ENCODE measurements at regions not wholly inside any gene's neighbourhood (a gene's known extent, or its start where the extent isn't known, plus 50 kb on each side); places are given as distances from the start of the nearest gene placed in this dataset.

GRCh38 chr10:129371541-129371940 is 95.5 kb upstream of the MGMT start:
- no peak for DNase-seq (ENCODE audit: extremely low spot score, unreplicated experiment)
- H3K4me3 Mint-ChIP-seq, result no peak overlapping the region
- no peak for TF ChIP-seq CTCF (conservative IDR thresholded peaks at IDR 0.05)

DNA sequence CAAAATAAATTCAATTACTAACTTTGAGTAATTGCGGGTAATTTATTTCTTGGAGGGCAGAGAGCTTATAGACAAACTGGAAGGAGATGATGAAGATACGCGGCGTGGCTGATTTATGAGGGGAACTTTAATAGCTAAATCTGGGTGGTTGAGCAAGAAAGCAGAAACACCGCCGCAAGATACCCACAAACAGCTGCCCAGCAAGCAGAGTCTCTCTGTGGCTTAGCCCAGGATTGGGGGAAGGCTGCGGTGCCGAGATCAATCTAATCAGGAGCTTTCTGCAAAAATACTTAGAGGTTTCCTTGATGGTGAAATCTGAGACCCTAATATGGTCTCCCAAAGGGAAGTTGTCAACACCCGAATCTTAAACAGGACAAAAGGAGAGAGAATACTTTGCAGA is 94.9 kb upstream of the MGMT start:
- Mint-ChIP-seq H3K4me3 (no peak overlapping the region), H3K4me1 (ENCODE audit: unreplicated experiment) (peaks cover 6% of the 10 kb centered on the region), H3K27me3 (peaks cover 18% of the 10 kb centered on the region), H3K27ac (no peak overlapping the region), H3K36me3 (no peaks in the 10 kb centered on the region), H3K9me3 (no peaks in the 10 kb centered on the region)
- no peak for DNase-seq (ENCODE audit: extremely low spot score, unreplicated experiment)
- TF ChIP-seq CTCF (conservative IDR thresholded peaks at IDR 0.05), result no peak

More at GRCh38 chr10:129371541-129371940, 95.5 kb upstream of the MGMT start:
- Mint-ChIP-seq H3K27me3 (peaks cover 18% of the 10 kb centered on the region), H3K9me3 (no peaks in the 10 kb centered on the region), H3K27ac (no peak overlapping the region), H3K4me1 (ENCODE audit: unreplicated experiment) (peaks cover 6% of the 10 kb centered on the region), H3K36me3 (no peaks in the 10 kb centered on the region)

GRCh38 chr10:129373231-129373630 is 93.8 kb upstream of the MGMT start:
- peaks cover 18% of the 10 kb centered on the region for H3K27me3 Mint-ChIP-seq
- H3K9me3 Mint-ChIP-seq, result no peaks in the 10 kb centered on the region
- H3K4me1 Mint-ChIP-seq (ENCODE audit: unreplicated experiment), result peaks cover 6% of the 10 kb centered on the region
- no peaks in the 10 kb centered on the region for H3K36me3 Mint-ChIP-seq
- no peak overlapping the region for H3K27ac Mint-ChIP-seq
- H3K4me3 Mint-ChIP-seq, result no peak overlapping the region
- no peak for TF ChIP-seq CTCF (conservative IDR thresholded peaks at IDR 0.05)
- no peak for DNase-seq (ENCODE audit: extremely low spot score, unreplicated experiment)

- no peak for DNase-seq (ENCODE audit: extremely low spot score, unreplicated experiment)
- Mint-ChIP-seq H3K4me3 (no peak overlapping the region), H3K36me3 (peaks cover 2% of the 10 kb centered on the region), H3K9me3 (no peaks in the 10 kb centered on the region), H3K4me1 (ENCODE audit: unreplicated experiment) (peaks cover 6% of the 10 kb centered on the region), H3K27ac (no peak overlapping the region), H3K27me3 (peaks cover 16% of the 10 kb centered on the region)
- no peak for TF ChIP-seq CTCF (conservative IDR thresholded peaks at IDR 0.05)
These were observed 93.3 kb upstream of the MGMT start for GRCh38 chr10:129373718-129374117.

GRCh38 chr10:129375171-129375570 is 91.9 kb upstream of the MGMT start:
- Mint-ChIP-seq H3K27me3 (peaks cover 11% of the 10 kb centered on the region), H3K4me3 (no peak overlapping the region), H3K4me1 (ENCODE audit: unreplicated experiment) (peaks cover 6% of the 10 kb centered on the region), H3K36me3 (peaks cover 3% of the 10 kb centered on the region), H3K9me3 (no peaks in the 10 kb centered on the region), H3K27ac (no peak overlapping the region)
- TF ChIP-seq CTCF (conservative IDR thresholded peaks at IDR 0.05), result no peak
- DNase-seq (ENCODE audit: extremely low spot score, unreplicated experiment), result no peak

- Mint-ChIP-seq H3K36me3 (peaks cover 3% of the 10 kb centered on the region), H3K27me3 (peaks cover 11% of the 10 kb centered on the region), H3K4me1 (ENCODE audit: unreplicated experiment) (peaks cover 6% of the 10 kb centered on the region), H3K27ac (no peak overlapping the region), H3K9me3 (no peaks in the 10 kb centered on the region), H3K4me3 (no peak overlapping the region)
- DNase-seq (ENCODE audit: extremely low spot score, unreplicated experiment), result no peak
- no peak for TF ChIP-seq CTCF (conservative IDR thresholded peaks at IDR 0.05)
These were observed 91.1 kb upstream of the MGMT start for GRCh38 chr10:129375912-129376311.

Data from type B pancreatic cell (in vitro differentiated cells).